DND-41 (cell line): ENCODE measurements at regions not wholly inside any gene's neighbourhood (a gene's known extent, or its start where the extent isn't known, plus 50 kb on each side); places are given as distances from the start of the nearest gene placed in this dataset.

Experiments
- CTCF ChIP-seq: IDR thresholded peaks from 2 replicates; pipeline ENCODE4 v1.5.1; 2012; ENCODE audit warnings: borderline replicate concordance, low read length, moderate library complexity, mild to moderate bottlenecking; ENCODE audit not compliant: poor library complexity, severe bottlenecking; ENCODE audit errors: extremely low read depth
- EZH2 ChIP-seq: IDR thresholded peaks from 3 replicates; pipeline ENCODE4 v1.6.1; 2012; ENCODE audit warnings: borderline replicate concordance, low read depth, mild to moderate bottlenecking, moderate library complexity, low read length, inconsistent platforms; ENCODE audit not compliant: severe bottlenecking

GRCh38 chr18:45462179-45462578 lies 153.1 kb upstream of the SLC14A2 start:
- TF ChIP-seq CTCF (no peak), EZH2 (no peak)
